Osteocyte (in vitro differentiated cells): ENCODE measurements at regions not wholly inside any gene's neighbourhood (a gene's known extent, or its start where the extent isn't known, plus 50 kb on each side); places are given as distances from the start of the nearest gene placed in this dataset.

Experiments
- DNase-seq: peaks from one replicate; pipeline ENCODE4 v3.0.0; 2021; ENCODE audit warnings: mixed read lengths; ENCODE audit not compliant: unreplicated experiment; ENCODE audit errors: extremely low spot score
- H3K27ac Mint-ChIP-seq: one replicate; pipeline ENCODE4 v1.8.0; 2021; ENCODE audit warnings: mild to moderate bottlenecking, mixed read lengths; ENCODE audit not compliant: unreplicated experiment
- H3K27me3 Mint-ChIP-seq: one replicate; pipeline ENCODE4 v1.8.0; 2021; ENCODE audit warnings: mixed read lengths; ENCODE audit not compliant: unreplicated experiment
- H3K36me3 Mint-ChIP-seq: one replicate; pipeline ENCODE4 v1.8.0; 2021; ENCODE audit warnings: mixed read lengths; ENCODE audit not compliant: unreplicated experiment
- H3K4me1 Mint-ChIP-seq: one replicate; pipeline ENCODE4 v1.8.0; 2021; ENCODE audit warnings: mixed read lengths; ENCODE audit not compliant: unreplicated experiment
- H3K4me3 Mint-ChIP-seq: one replicate; pipeline ENCODE4 v1.8.0; 2021; ENCODE audit warnings: mild to moderate bottlenecking, moderate library complexity, mixed read lengths; ENCODE audit not compliant: unreplicated experiment
- H3K9me3 Mint-ChIP-seq: one replicate; pipeline ENCODE4 v1.8.0; 2021; ENCODE audit warnings: mixed read lengths; ENCODE audit not compliant: unreplicated experiment
- CTCF ChIP-seq: fragments of 200-600 bp; sonication (generic); IDR thresholded peaks from 2 replicates; pipeline ENCODE4 v1.5.0; 2021; ENCODE audit warnings: antibody characterized with exemption, mild to moderate bottlenecking, moderate library complexity

DNA sequence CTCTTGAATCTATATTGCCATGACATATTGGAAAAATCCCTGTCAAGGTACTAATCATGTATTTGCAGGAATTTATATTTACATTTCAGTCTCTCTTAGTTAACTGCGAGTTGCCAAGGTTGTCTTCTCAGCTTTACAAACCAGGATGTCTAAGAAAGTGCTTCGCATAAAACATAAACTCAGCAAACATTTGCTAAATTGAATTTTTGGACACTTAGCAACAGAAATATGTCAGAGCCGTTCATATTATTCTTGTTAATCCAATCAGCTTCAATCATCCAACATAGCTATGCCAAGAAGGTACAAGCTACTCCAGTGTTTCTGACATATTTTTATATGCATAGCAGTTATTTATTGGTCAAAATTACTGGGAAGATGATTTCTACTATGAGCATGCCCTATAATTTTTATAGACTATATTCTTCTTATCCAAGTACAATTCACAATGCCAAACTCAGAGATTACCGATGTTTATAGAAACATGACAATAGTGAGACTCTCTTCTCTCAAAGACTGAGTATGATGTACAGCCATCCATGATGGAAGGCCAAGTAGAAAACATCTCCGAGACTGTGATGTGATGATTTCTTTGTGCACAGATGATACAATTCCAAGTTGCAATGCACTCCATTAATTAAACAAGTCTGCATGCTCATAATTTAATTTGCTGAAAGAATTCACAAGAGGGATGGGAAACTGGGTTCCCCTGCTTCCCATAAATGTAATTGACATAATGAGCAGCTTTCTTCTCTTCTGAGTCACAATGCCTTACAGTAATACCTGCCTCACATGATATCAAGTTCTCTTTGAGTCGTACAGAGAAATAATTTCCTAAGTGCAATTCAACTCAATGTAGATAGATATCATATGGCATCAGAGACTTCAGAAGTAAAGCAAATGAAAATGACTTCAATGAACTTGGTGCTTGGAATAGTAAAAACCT, 776.3 kb downstream of the EFNB2 start:
- Mint-ChIP-seq H3K4me1 (no peaks in the 10 kb centered on the region), H3K27me3 (no peaks in the 10 kb centered on the region), H3K27ac (no peak overlapping the region), H3K4me3 (no peak overlapping the region), H3K36me3 (no peaks in the 10 kb centered on the region), H3K9me3 (peaks cover 3% of the 10 kb centered on the region)
- TF ChIP-seq CTCF: no peak
- no peak for DNase-seq

DNA sequence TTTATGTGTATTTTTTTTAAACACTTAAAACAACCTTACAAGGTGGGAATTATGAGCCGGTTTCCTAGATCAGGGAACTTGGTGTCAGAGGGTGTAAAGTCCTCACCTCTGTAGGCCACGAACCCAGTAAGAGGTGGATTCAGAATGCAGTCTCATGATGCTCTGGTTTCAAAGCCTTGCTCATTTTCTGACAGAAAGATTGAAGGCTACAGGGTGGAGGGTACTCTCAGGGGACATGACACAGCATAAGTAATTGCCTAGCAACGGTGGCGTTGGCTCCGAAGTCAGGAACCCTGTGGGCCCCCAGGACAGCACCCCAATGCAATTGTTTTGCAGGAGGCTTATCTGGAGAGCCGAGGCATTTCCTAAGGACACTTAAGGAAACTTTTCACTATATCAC, 794.7 kb downstream of the EFNB2 start:
- Mint-ChIP-seq H3K9me3 (peaks cover 6% of the 10 kb centered on the region), H3K27me3 (no peaks in the 10 kb centered on the region), H3K4me1 (no peaks in the 10 kb centered on the region), H3K36me3 (no peaks in the 10 kb centered on the region), H3K27ac (no peak overlapping the region), H3K4me3 (no peak overlapping the region)
- no peak for DNase-seq
- TF ChIP-seq CTCF: no peak

DNA sequence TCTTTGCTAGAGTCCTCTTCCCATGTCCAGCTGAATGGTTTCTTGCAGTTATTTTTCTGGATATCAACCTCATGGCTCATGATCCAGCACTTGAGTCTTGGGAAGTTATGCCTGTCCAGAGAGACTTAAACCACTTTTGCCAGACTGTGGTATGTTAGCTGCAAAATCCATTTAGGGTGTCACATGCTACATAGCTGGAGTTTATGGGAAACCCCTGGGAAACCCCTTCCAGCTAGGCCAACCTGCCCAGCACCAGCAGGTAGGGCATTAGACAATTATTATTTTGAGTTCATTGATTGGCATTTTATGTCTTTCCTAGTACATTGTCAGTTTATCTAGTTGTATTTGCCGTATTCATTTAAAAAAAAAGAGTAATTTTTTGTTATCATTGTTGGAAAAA, 797.8 kb downstream of the EFNB2 start:
- no peaks in the 10 kb centered on the region for H3K27me3 Mint-ChIP-seq
- H3K27ac Mint-ChIP-seq: no peak overlapping the region

GRCh38 chr13:105735281-105735680, 800.2 kb downstream of the EFNB2 start:
- Mint-ChIP-seq H3K27me3 (no peaks in the 10 kb centered on the region), H3K9me3 (no peaks in the 10 kb centered on the region)
- no peak for TF ChIP-seq CTCF

More for the DNA sequence above, 797.8 kb downstream of the EFNB2 start:
- Mint-ChIP-seq H3K4me3 (no peak overlapping the region), H3K4me1 (peaks cover 2% of the 10 kb centered on the region), H3K36me3 (no peaks in the 10 kb centered on the region), H3K9me3 (peaks cover 5% of the 10 kb centered on the region)
- TF ChIP-seq CTCF: no peak
- no peak for DNase-seq

DNA sequence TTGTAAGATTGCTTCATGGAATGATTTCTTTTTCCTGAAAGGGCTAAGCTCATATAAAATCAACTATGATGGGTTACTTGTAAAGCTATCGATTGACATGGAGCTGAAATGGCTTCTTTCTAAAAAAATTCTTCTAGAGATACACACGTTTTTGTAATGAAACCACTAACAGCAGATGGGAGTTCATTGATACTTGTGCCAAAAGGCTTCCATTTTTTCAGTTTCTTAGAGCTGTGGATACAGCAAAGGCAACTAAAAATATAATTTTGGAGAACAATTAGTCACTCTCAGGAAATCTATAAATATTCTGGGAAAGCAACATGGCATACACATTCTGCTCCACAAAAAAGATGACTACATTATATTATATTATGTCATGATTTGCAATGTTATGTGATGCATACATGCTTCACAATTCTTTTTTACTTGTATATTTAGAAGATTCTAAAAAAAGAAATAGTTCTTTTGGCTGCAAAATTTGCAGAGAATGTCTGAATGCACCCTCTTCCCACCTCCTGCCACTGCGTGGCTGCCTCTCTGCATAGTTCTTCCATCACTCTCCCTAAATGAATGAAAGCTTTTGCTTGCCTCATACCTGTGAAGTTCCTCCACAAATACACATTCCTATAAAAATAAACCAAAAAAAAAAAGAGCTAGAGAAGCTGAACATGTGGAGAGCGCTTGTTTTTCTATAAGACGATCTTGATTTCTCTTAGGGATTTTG, 802.5 kb downstream of the EFNB2 start:
- H3K9me3 Mint-ChIP-seq: no peaks in the 10 kb centered on the region
- H3K27ac Mint-ChIP-seq: no peak overlapping the region
- H3K36me3 Mint-ChIP-seq: no peaks in the 10 kb centered on the region
- no peak for DNase-seq
- no peaks in the 10 kb centered on the region for H3K27me3 Mint-ChIP-seq
- H3K4me1 Mint-ChIP-seq: peaks cover 11% of the 10 kb centered on the region
- no peak for TF ChIP-seq CTCF
- H3K4me3 Mint-ChIP-seq: no peak overlapping the region

More at GRCh38 chr13:105735281-105735680, 800.2 kb downstream of the EFNB2 start:
- Mint-ChIP-seq H3K4me3 (no peak overlapping the region), H3K4me1 (peaks cover 11% of the 10 kb centered on the region), H3K27ac (no peak overlapping the region), H3K36me3 (no peaks in the 10 kb centered on the region)
- no peak for DNase-seq
